ENCODE measurements at regions not wholly inside any gene's neighbourhood (a gene's known extent, or its start where the extent isn't known, plus 50 kb on each side); places are given as distances from the start of the nearest gene placed in this dataset.

DNA sequence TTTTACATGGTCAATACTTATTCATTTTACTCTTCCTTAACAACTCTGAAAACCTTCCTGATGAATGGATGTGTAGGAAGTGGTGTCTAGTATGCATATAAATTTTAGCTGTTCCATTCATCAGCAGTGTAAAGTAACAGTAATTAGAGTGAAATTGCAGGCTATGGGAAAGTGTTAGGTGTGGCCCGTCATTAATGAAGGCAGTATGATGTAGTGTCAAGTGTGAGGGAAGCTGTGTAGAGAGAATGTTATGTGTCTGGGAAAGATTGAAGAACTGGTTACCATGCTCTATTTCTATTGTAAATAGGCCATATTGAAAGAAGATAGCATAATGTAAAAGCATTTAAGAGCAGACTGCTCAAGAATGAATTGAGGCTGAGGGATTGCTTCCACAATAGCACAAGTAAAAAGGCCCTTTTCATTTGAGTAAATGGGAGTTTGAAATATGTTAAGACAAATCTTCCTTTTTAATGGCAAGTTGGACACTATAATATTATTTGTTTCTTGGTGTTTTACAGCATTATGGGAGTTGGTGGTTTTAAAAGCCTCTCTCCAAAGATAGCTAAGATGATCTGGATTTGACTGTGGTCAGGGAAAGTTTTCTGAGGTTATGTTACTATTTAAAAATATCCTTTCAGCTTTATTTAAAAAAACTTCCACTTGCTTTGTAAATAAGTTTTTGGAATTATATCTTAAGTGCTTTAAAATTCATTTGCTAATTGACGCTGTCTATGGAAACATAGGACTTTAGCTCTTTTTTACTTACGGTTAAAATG lies 401.0 kb upstream of the ZEB2 start:
- Histone ChIP-seq H3K27ac (no peak overlapping the region), H3K4me3 (no peak overlapping the region), H3K27me3 (no peaks in the 10 kb centered on the region), H3K4me1 (no peaks in the 10 kb centered on the region), H3K9me3 (no peaks in the 10 kb centered on the region), H3K36me3 (ENCODE audit: low read depth, missing control alignments) (no peaks in the 10 kb centered on the region)
- DNase-seq, result no peak
- no peak for TF ChIP-seq POLR2A (IDR thresholded peaks at IDR 0.05)
- TF ChIP-seq, protein P1, sequence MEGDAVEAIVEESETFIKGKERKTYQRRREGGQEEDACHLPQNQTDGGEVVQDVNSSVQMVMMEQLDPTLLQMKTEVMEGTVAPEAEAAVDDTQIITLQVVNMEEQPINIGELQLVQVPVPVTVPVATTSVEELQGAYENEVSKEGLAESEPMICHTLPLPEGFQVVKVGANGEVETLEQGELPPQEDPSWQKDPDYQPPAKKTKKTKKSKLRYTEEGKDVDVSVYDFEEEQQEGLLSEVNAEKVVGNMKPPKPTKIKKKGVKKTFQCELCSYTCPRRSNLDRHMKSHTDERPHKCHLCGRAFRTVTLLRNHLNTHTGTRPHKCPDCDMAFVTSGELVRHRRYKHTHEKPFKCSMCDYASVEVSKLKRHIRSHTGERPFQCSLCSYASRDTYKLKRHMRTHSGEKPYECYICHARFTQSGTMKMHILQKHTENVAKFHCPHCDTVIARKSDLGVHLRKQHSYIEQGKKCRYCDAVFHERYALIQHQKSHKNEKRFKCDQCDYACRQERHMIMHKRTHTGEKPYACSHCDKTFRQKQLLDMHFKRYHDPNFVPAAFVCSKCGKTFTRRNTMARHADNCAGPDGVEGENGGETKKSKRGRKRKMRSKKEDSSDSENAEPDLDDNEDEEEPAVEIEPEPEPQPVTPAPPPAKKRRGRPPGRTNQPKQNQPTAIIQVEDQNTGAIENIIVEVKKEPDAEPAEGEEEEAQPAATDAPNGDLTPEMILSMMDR (IDR thresholded peaks at IDR 0.05), result no peak
- WGBS, 2 donors, result 85 to 86% methylated on average over 3 of the region's 3 CpGs
- intact Hi-C loops (cut with DNase I; ENCODE audit: low total_unique reads), result no loop called here

DNA sequence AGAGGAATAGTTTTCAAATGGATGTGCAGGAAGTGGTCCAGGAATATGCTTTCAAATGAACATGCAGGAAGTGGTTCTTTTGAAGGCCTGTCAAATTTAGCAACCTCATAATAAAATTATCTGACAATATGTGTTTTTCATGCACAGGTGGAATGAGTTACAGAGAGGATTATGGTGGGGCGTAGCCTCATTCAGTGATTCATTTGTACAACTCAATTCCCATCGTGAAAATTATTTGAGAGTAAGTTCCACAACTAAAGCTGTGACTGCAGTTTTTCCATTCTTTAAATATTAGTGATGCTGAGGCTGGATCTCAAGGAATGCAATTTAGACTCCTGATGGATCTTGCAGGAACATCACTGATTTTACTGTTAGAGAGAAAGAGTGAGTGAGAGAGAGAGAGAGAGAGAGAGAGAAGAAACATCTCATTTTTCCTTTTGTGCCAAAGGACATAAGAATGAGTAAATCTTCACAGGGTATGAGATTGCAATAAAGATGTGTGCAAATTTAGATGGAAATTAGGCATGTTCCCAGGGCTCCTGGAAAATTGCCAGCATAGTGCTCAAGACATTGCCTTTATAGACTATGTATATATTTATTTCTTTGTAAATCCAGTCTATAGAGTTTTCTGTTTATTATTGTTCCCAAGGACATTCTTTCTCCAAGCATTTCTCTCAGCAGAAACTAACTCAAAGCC lies 394.9 kb upstream of the ZEB2 start:
- H3K27me3 ChIP-seq, result no peaks in the 10 kb centered on the region
- H3K9me3 ChIP-seq, result no peaks in the 10 kb centered on the region
- no peak for DNase-seq
- H3K4me1 ChIP-seq, result no peaks in the 10 kb centered on the region
- no peak for TF ChIP-seq POLR2A (IDR thresholded peaks at IDR 0.05)
- TF ChIP-seq, protein P1 (IDR thresholded peaks at IDR 0.05), result no peak
- H3K27ac ChIP-seq, result no peak overlapping the region
- 46 to 60% methylated on average over 2 of the region's 2 CpGs for WGBS, 2 donors
- no peak overlapping the region for H3K4me3 ChIP-seq
- intact Hi-C loops (cut with DNase I; ENCODE audit: low total_unique reads), result no loop called here
- H3K36me3 ChIP-seq (ENCODE audit: low read depth, missing control alignments), result no peaks in the 10 kb centered on the region

DNA sequence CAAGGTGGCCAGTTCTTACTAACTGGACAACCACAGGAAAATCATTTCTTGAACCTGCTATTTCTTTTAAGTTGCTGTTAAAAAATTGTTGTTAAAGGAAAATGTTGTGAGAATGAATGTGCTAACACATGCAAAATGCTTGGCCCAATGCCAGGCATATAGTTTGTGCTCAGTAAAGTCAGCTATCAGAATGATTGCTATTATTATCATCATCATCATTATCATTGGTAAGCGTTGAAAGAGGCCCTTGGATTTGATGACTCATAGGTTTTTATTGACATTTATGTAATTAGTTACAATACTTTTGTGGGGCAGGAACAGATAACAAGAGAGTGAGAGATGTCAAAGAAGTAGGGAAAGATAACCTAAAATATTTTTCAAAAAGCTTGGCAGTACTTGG lies 394.2 kb upstream of the ZEB2 start:
- Histone ChIP-seq H3K4me1 (no peaks in the 10 kb centered on the region), H3K27me3 (no peaks in the 10 kb centered on the region), H3K9me3 (no peaks in the 10 kb centered on the region), H3K36me3 (ENCODE audit: low read depth, missing control alignments) (no peaks in the 10 kb centered on the region), H3K27ac (no peak overlapping the region), H3K4me3 (no peak overlapping the region)
- DNase-seq, result no peak
- TF ChIP-seq, protein P1 (IDR thresholded peaks at IDR 0.05), result no peak
- no peak for TF ChIP-seq POLR2A (IDR thresholded peaks at IDR 0.05)
- intact Hi-C loops (cut with DNase I; ENCODE audit: low total_unique reads), result no loop called here
- 57 to 64% methylated on average over 1 of the region's 1 CpG for WGBS, 2 donors

DNA sequence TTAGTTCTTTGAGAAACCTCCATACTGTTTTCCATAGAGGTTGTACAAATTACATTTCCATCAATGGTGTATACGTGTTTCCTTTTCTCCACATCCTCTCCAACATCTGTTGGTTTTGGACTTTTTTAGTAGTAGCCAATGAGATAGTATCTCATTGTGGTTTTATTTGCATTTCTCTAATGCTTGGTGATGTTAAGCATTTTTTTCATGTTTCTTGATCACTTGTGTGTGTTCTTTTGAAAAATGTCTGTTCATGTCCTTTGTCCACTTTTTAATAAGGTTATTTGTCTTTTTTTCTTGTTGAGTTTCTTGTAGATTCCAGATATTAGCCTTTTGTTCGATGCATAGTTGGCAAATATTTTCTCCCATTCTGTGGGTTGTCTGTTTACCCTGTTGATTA lies 392.3 kb upstream of the ZEB2 start:
- no peak for DNase-seq
- TF ChIP-seq POLR2A (IDR thresholded peaks at IDR 0.05), result no peak
- TF ChIP-seq, protein P1 (IDR thresholded peaks at IDR 0.05), result no peak
- no peaks in the 10 kb centered on the region for H3K36me3 ChIP-seq (ENCODE audit: low read depth, missing control alignments)
- no peaks in the 10 kb centered on the region for H3K9me3 ChIP-seq
- H3K27ac ChIP-seq, result no peak overlapping the region
- WGBS, 2 donors, result 92 to 95% methylated on average over 2 of the region's 2 CpGs
- no peaks in the 10 kb centered on the region for H3K4me1 ChIP-seq
- intact Hi-C loops (cut with DNase I; ENCODE audit: low total_unique reads), result no loop called here
- H3K27me3 ChIP-seq, result no peaks in the 10 kb centered on the region
- no peak overlapping the region for H3K4me3 ChIP-seq

Data from testis (tissue), 2 donors.